ENCODE measurements at regions not wholly inside any gene's neighbourhood (a gene's known extent, or its start where the extent isn't known, plus 50 kb on each side); places are given as distances from the start of the nearest gene placed in this dataset.

DNA sequence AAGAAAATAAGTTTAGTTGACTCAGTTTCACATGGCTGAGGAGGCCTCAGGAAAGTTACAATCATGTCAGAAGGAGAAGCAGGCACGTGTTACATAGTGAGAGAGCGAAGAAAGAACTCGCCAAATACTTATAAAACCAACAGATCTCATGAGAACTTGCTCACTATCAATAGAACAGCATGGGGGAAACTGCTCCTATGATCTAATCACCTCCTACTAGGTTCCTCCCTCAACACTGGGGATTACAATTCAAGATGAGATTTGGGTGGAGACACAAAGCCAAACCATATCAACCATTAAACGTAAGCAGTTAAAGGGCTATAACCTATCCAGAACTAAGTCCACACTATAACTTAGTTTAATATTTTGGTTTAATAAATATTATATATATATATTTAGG, 113.8 kb upstream of the ADGRL3 start:
- Histone ChIP-seq H4K5ac (ENCODE audit: insufficient read length, low read depth, low read length) (no peak overlapping the region), H2BK15ac (ENCODE audit: low read depth, low read length) (no peak overlapping the region), H3K18ac (ENCODE audit: insufficient read length, low read depth, low read length) (no peak overlapping the region), H3T11ph (ENCODE audit: low read length) (no peak overlapping the region), H2BK120ac (ENCODE audit: low read depth, low read length, poor library complexity, severe bottlenecking) (no peak overlapping the region), H4K20me1 (ENCODE audit: control insufficient read depth, insufficient read depth, insufficient read length) (no peaks in the 10 kb centered on the region), H2BK5ac (ENCODE audit: insufficient read length, low read length) (no peak overlapping the region), H4K91ac (ENCODE audit: insufficient read length, low read depth, low read length) (no peak overlapping the region), H3K9me3 (ENCODE audit: control insufficient read depth, low read depth, low read length) (no peaks in the 10 kb centered on the region), H3K23ac (ENCODE audit: insufficient read length, low read depth, low read length) (no peak overlapping the region), H3K4me2 (ENCODE audit: insufficient read depth, insufficient read length, low read length) (no peak overlapping the region), H3K79me1 (ENCODE audit: insufficient read depth, low read depth, low read length, poor library complexity, severe bottlenecking) (no peaks in the 10 kb centered on the region), H2AFZ (ENCODE audit: low read length) (no peak overlapping the region), H3K4ac (ENCODE audit: low read depth, low read length) (no peak overlapping the region), H3K79me2 (ENCODE audit: insufficient read depth, low read length) (no peaks in the 10 kb centered on the region), H3K56ac (ENCODE audit: insufficient read length, low read depth, low read length) (no peak overlapping the region), H2BK20ac (ENCODE audit: low read depth, low read length, poor library complexity, severe bottlenecking) (no peak overlapping the region), H2AK5ac (ENCODE audit: insufficient read length, low read length) (no peak overlapping the region), H3K4me1 (ENCODE audit: insufficient read depth, low read length) (no peaks in the 10 kb centered on the region), H3K23me2 (ENCODE audit: insufficient read length, low read depth, low read length, poor library complexity, severe bottlenecking) (no peaks in the 10 kb centered on the region), H2BK12ac (ENCODE audit: insufficient read length, low read depth, low read length) (no peak overlapping the region), H3K9ac (ENCODE audit: extremely low read depth, insufficient read length, low read length) (no peak overlapping the region), H4K8ac (replicated peaks; ENCODE audit: insufficient read length, low read depth, low read length) (no peak overlapping the region), H3K27ac (ENCODE audit: insufficient read length, low read depth, low read length) (no peak overlapping the region), H3K14ac (ENCODE audit: insufficient read depth, low read length) (no peak overlapping the region), H3K27me3 (ENCODE audit: insufficient read depth, low read length) (no peaks in the 10 kb centered on the region)
- TF ChIP-seq, protein P1, sequence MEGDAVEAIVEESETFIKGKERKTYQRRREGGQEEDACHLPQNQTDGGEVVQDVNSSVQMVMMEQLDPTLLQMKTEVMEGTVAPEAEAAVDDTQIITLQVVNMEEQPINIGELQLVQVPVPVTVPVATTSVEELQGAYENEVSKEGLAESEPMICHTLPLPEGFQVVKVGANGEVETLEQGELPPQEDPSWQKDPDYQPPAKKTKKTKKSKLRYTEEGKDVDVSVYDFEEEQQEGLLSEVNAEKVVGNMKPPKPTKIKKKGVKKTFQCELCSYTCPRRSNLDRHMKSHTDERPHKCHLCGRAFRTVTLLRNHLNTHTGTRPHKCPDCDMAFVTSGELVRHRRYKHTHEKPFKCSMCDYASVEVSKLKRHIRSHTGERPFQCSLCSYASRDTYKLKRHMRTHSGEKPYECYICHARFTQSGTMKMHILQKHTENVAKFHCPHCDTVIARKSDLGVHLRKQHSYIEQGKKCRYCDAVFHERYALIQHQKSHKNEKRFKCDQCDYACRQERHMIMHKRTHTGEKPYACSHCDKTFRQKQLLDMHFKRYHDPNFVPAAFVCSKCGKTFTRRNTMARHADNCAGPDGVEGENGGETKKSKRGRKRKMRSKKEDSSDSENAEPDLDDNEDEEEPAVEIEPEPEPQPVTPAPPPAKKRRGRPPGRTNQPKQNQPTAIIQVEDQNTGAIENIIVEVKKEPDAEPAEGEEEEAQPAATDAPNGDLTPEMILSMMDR (conservative IDR thresholded peaks at IDR 0.05): no peak
- no CpG with 5 or more reads among the region's 4 CpGs for WGBS (ENCODE audit: extremely low coverage, insufficient read length, low lambda C conversion rate)
- Mint-ChIP-seq H3K27me3 (ENCODE audit: low read depth) (no peaks in the 10 kb centered on the region), H3K4me1 (peaks cover 3% of the 10 kb centered on the region in 2 experiments; a peak in 1 of 4 replicates), H3K27ac (no peak overlapping the region), H3K36me3 (ENCODE audit: insufficient read depth in 1 of 3, low read depth in 3 of 3) (no peaks in the 10 kb centered on the region), H3K4me3 (no peak overlapping the region), H3K9me3 (no peaks in the 10 kb centered on the region)
- DNase-seq: no peak

All from H9 (cell line).